ENCODE measurements at regions not wholly inside any gene's neighbourhood (a gene's known extent, or its start where the extent isn't known, plus 50 kb on each side); places are given as distances from the start of the nearest gene placed in this dataset.
"Not testable (repeated sequence)": the region's sequence is repeated elsewhere in the genome, so short reads cannot be mapped to it uniquely, and the experiment has no call there.

GRCh38 chr5:40210694-40211093, 469.0 kb upstream of the PTGER4 start:
- DNase-seq: no peak

GRCh38 chr5:40206030-40206429, 473.7 kb upstream of the PTGER4 start:
- no peak for DNase-seq

- no peak for DNase-seq
These were observed 475.6 kb upstream of the PTGER4 start for GRCh38 chr5:40204144-40204543.

- no peak for DNase-seq
These were observed 476.8 kb upstream of the PTGER4 start for GRCh38 chr5:40202814-40203440.

GRCh38 chr5:40198736-40199135, 481.0 kb upstream of the PTGER4 start:
- no peak for DNase-seq

GRCh38 chr5:40195574-40195973, 484.1 kb upstream of the PTGER4 start:
- not testable (repeated sequence) for DNase-seq

GRCh38 chr5:40191150-40191549, 488.6 kb upstream of the PTGER4 start:
- peak; percentile 7 to 18 for DNase-seq

GRCh38 chr5:40172721-40173120, 507.0 kb upstream of the PTGER4 start:
- no peak for DNase-seq

GRCh38 chr5:40171971-40172370, 507.7 kb upstream of the PTGER4 start:
- DNase-seq: no peak

- no peak for DNase-seq
These were observed 512.4 kb upstream of the PTGER4 start for GRCh38 chr5:40167283-40167682.

GRCh38 chr5:40166802-40167201, 512.9 kb upstream of the PTGER4 start:
- no peak for DNase-seq

GRCh38 chr5:40165789-40166728, 513.7 kb upstream of the PTGER4 start:
- DNase-seq: no peak

- no peak for DNase-seq
These were observed 514.5 kb upstream of the PTGER4 start for GRCh38 chr5:40165106-40165788.

- DNase-seq: no peak
These were observed 519.3 kb upstream of the PTGER4 start for GRCh38 chr5:40160435-40160834.

GRCh38 chr5:40154194-40154593, 525.5 kb upstream of the PTGER4 start:
- no peak for DNase-seq

- DNase-seq: no peak
These were observed 528.8 kb upstream of the PTGER4 start for GRCh38 chr5:40150896-40151295.

GRCh38 chr5:40141896-40142295, 537.8 kb upstream of the PTGER4 start:
- DNase-seq: no peak

GRCh38 chr5:40141418-40141817, 538.3 kb upstream of the PTGER4 start:
- no peak for DNase-seq

- DNase-seq: no peak
These were observed 542.5 kb upstream of the PTGER4 start for GRCh38 chr5:40137223-40137622.

- DNase-seq: no peak
These were observed 544.7 kb upstream of the PTGER4 start for GRCh38 chr5:40134883-40135520.

GRCh38 chr5:40124367-40124766, 555.3 kb upstream of the PTGER4 start:
- DNase-seq: no peak

GRCh38 chr5:40121236-40121635, 558.5 kb upstream of the PTGER4 start:
- no peak for DNase-seq

GRCh38 chr5:40112875-40113274, 566.8 kb upstream of the PTGER4 start:
- no peak for DNase-seq
